Common myeloid progenitor, CD34-positive (primary cell): ENCODE measurements at regions not wholly inside any gene's neighbourhood (a gene's known extent, or its start where the extent isn't known, plus 50 kb on each side); places are given as distances from the start of the nearest gene placed in this dataset.

Experiments used
- CTCF ChIA-PET: fragments of 350-600 bp; sonication (Branson Sonifier 250); formaldehyde crosslinking; loops from one replicate; lab custom pipeline; 2021; ENCODE audit warnings: antibody characterized with exemption; lab: Charles Lee
- POLR2A ChIA-PET: fragments of 350-600 bp; sonication (Branson Sonifier 250); formaldehyde crosslinking; loops from one replicate; lab custom pipeline; 2021; ENCODE audit warnings: antibody characterized with exemption; lab: Charles Lee
- DNase-seq, 3 donors: peaks; one replicate each; pipeline versions ENCODE4 v3.0.0 to v3.0.0-alpha.2; 2013
- H3K27ac ChIP-seq, 2 experiments: 1 replicate in 1 of 2; 2 replicates in 1 of 2; pipeline ENCODE4 v1.7.0; 2013; ENCODE audit warnings: inconsistent platforms in 2 of 2, low read length in 2 of 2, mild to moderate bottlenecking in 2 of 2, low read depth in 1 of 2, moderate library complexity in 1 of 2; ENCODE audit not compliant: severe bottlenecking in 2 of 2, insufficient read depth in 1 of 2, poor library complexity in 1 of 2
- H3K27me3 ChIP-seq, 5 experiments: replicated peaks in 2 of 5; 1 replicate in 3 of 5; 2 replicates in 2 of 5; pipeline versions ENCODE4 v1.6.1 to v1.7.0; 2013; ENCODE audit warnings: low read length in 4 of 5, mild to moderate bottlenecking in 2 of 5, moderate library complexity in 2 of 5, inconsistent platforms in 1 of 5; ENCODE audit not compliant: insufficient read depth in 5 of 5, control insufficient read depth in 4 of 5
- H3K36me3 ChIP-seq, 4 experiments: 1 replicate in 2 of 4; 2 replicates in 2 of 4; pipeline versions ENCODE4 v1.6.1 to v1.7.0; 2013; ENCODE audit warnings: low read length in 3 of 4, control low read depth in 1 of 4, mild to moderate bottlenecking in 1 of 4; ENCODE audit not compliant: control insufficient read depth in 4 of 4, insufficient read depth in 4 of 4
- H3K4me1 ChIP-seq, 4 experiments: 1 replicate in 3 of 4; 2 replicates in 1 of 4; pipeline versions ENCODE4 v1.6.1 to v1.7.1; 2013; ENCODE audit warnings: low read length in 3 of 4, mild to moderate bottlenecking in 3 of 4, control low read depth in 1 of 4, inconsistent platforms in 1 of 4, moderate library complexity in 1 of 4; ENCODE audit not compliant: control insufficient read depth in 4 of 4, insufficient read depth in 4 of 4; ENCODE audit errors: control extremely low read depth in 1 of 4
- H3K4me3 ChIP-seq, 7 experiments: 1 replicate in 4 of 7; 2 replicates in 3 of 7; pipeline versions ENCODE4 v1.5.1 to v1.7.0; 2013; ENCODE audit warnings: mild to moderate bottlenecking in 7 of 7, low read length in 6 of 7, moderate library complexity in 6 of 7, inconsistent platforms in 2 of 7, low read depth in 2 of 7, control low read depth in 1 of 7; ENCODE audit not compliant: insufficient read depth in 4 of 7, control insufficient read depth in 1 of 7; ENCODE audit errors: extremely low read depth in 1 of 7
- H3K9me3 ChIP-seq, 5 experiments: 1 replicate in 4 of 5; 2 replicates in 1 of 5; pipeline versions ENCODE4 v1.6.1 to v1.7.1; 2013; ENCODE audit warnings: low read length in 4 of 5, mild to moderate bottlenecking in 2 of 5, inconsistent platforms in 1 of 5, low read depth in 1 of 5, moderate library complexity in 1 of 5; ENCODE audit not compliant: control insufficient read depth in 4 of 5, insufficient read depth in 2 of 5; ENCODE audit errors: control extremely low read depth in 1 of 5
- WGBS: methylation state at CpG from one replicate; pipeline ENCODE4 v1.1.5; 2013; ENCODE audit not compliant: insufficient coverage; 5-methylcytosine and 5-hydroxymethylcytosine counted together

DNA sequence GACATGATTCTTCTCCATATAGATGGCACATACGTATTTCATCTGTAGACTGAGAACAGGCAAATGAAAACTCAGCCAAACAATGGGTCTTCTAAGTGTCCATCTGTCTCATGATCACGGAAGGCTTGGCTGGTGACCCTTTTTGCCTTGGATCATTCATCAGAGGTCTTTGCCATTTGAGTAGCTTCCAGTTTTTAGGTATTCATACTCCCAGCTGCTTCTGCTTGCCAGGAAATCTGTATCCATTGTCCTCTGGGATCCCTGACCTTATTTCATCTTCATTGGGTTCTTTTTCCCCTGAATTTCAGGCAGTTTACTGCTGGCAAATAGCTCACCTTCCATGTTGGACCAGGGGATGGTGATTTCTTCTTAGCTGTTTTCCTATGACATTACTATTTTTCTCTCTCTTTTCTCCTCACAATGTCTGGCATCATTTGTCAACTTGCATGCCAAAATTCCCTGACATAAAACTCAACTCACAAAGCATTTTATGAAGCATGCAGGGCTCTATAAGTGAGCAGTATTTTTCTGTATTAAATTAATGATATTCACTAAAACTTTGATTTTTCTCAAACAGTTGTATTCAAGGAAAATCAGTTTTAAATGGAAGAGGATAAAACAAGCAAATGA, 241.2 kb downstream of the DNAJB9 start:
- ChIA-PET POLR2A (no interaction called here), CTCF (no interaction called here)
- Histone ChIP-seq H3K4me1 (no peaks in the 10 kb centered on the region), H3K9me3 (no peaks in the 10 kb centered on the region), H3K4me3 (no peak overlapping the region), H3K27me3 (no peaks in the 10 kb centered on the region), H3K27ac (no peak overlapping the region), H3K36me3 (no peaks in the 10 kb centered on the region)
- WGBS, result 100% methylated on average over 2 of the region's 2 CpGs
- DNase-seq, result no peak

GRCh38 chr7:108813251-108814014, 243.8 kb downstream of the DNAJB9 start:
- WGBS, result 100% methylated on average over 3 of the region's 3 CpGs
- no peaks in the 10 kb centered on the region for H3K4me1 ChIP-seq
- no peaks in the 10 kb centered on the region for H3K36me3 ChIP-seq
- no peak overlapping the region for H3K4me3 ChIP-seq
- POLR2A ChIA-PET, result no interaction called here
- no peaks in the 10 kb centered on the region for H3K27me3 ChIP-seq
- CTCF ChIA-PET, result no interaction called here
- no peak overlapping the region for H3K27ac ChIP-seq
- no peaks in the 10 kb centered on the region for H3K9me3 ChIP-seq
- no peak for DNase-seq

DNA sequence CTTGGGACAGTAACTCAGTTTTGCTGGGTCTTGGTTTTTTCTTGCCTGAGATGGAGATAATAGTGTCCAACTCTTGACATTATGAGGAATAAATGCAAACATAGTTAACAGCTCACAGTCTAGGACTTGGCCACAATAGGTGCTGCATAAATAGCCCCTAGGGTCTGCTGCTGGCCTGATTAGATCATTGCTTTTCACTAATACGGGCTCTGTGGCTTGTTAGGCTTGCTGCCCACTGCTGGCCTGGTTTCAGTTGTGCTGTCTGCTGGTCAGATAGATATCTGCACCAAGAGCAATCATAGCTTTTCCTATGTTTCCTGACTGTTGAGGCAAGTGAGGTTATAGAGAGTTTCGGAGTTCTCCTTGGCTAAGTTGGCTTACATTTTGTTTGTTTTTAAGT, 246.1 kb downstream of the DNAJB9 start:
- 17% methylated on average over 1 of the region's 2 CpGs for WGBS
- CTCF ChIA-PET, result no interaction called here
- no peaks in the 10 kb centered on the region for H3K27me3 ChIP-seq

GRCh38 chr7:108818742-108819141, 249.1 kb downstream of the DNAJB9 start:
- POLR2A ChIA-PET, result no interaction called here

More for the DNA sequence above, 246.1 kb downstream of the DNAJB9 start:
- Histone ChIP-seq H3K9me3 (peaks cover 0 to 1% (median 0%) of the 10 kb centered on the region in 5 experiments), H3K27ac (no peak overlapping the region), H3K4me1 (no peaks in the 10 kb centered on the region), H3K4me3 (no peak overlapping the region), H3K36me3 (no peaks in the 10 kb centered on the region)
- DNase-seq, result no peak
- POLR2A ChIA-PET, result no interaction called here

DNA sequence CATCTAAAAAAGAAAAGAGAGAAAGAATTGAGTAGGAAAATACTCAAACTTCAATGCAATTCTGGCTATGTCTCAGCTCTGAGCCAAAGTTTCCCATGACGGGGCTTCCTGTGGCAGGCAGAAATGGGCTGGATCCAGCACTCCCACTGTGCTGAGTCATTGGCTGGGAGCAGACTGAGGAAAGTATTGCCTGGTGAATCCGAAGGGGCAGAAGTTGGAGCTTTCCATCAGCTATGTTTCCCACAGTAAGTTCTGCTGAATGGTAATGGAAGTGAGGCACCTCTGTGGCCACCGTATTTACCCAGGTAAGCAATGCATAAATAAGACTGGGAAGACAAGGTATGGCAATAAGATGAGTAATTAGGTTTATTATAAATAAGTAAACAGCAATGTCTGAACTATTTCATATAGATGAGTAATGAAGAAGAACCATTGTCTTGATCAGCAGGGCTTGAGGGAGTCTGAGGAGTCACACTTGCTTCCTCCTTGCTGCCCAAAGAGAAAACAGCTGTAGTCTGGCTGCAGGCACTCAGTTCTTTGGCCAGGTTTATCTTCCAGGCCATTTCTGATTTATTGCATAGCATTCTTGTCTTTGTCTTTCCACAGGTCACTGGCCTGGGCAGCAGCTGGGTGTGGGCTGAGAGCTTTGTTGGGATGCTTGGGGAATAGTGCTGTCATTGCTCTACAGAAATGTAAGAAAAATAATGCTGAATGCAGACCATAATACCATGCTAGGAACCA, 255.3 kb downstream of the DNAJB9 start:
- WGBS, result 90% methylated on average over 3 of the region's 3 CpGs
- peaks cover 0 to 1% (median 0%) of the 10 kb centered on the region in 5 experiments for H3K9me3 ChIP-seq
- POLR2A ChIA-PET, result no interaction called here

More at GRCh38 chr7:108818742-108819141, 249.1 kb downstream of the DNAJB9 start:
- Histone ChIP-seq H3K4me1 (no peaks in the 10 kb centered on the region), H3K4me3 (no peak overlapping the region), H3K27ac (no peak overlapping the region), H3K27me3 (no peaks in the 10 kb centered on the region), H3K9me3 (peaks cover 0 to 1% (median 0%) of the 10 kb centered on the region in 5 experiments), H3K36me3 (no peaks in the 10 kb centered on the region)
- CTCF ChIA-PET, result no interaction called here
- DNase-seq, result no peak
- no CpG with 5 or more reads among the region's 2 CpGs for WGBS

DNA sequence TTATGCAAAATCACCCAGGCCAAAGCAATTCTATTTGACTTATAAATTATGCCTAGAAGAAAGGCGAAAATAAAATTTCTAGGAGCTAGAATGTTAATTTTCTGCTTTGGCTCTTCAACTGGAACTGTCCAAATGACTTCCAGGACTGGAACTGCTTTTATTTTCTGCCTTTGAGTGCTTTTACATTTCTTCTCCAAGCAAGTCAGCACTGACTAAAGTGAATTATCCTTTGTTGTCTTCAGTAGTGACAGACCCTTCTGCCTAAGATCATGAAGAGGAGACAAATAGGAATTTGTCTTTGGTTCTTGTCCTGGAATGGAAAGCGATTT, 255.9 kb downstream of the DNAJB9 start:
- POLR2A ChIA-PET, result no interaction called here
- Histone ChIP-seq H3K4me1 (no peaks in the 10 kb centered on the region), H3K36me3 (no peaks in the 10 kb centered on the region), H3K27me3 (no peaks in the 10 kb centered on the region), H3K9me3 (no peaks in the 10 kb centered on the region), H3K4me3 (no peak overlapping the region), H3K27ac (no peak overlapping the region)
- CTCF ChIA-PET, result no interaction called here
- DNase-seq, result no peak
- 90% methylated on average over 2 of the region's 2 CpGs for WGBS

More for the DNA sequence above, 255.3 kb downstream of the DNAJB9 start:
- H3K27me3 ChIP-seq, result no peaks in the 10 kb centered on the region
- no peak for DNase-seq
- no peaks in the 10 kb centered on the region for H3K4me1 ChIP-seq
- CTCF ChIA-PET, result no interaction called here
- H3K36me3 ChIP-seq, result no peaks in the 10 kb centered on the region
- H3K27ac ChIP-seq, result no peak overlapping the region
- no peak overlapping the region for H3K4me3 ChIP-seq

- Histone ChIP-seq H3K4me1 (no peaks in the 10 kb centered on the region), H3K4me3 (no peak overlapping the region), H3K27me3 (no peaks in the 10 kb centered on the region), H3K36me3 (no peaks in the 10 kb centered on the region), H3K9me3 (no peaks in the 10 kb centered on the region), H3K27ac (no peak overlapping the region)
- CTCF ChIA-PET, result no interaction called here
- POLR2A ChIA-PET, result no interaction called here
- DNase-seq, result no peak
Observed at GRCh38 chr7:108836256-108836655, 266.6 kb downstream of the DNAJB9 start.
